ENCODE measurements at regions not wholly inside any gene's neighbourhood (a gene's known extent, or its start where the extent isn't known, plus 50 kb on each side); places are given as distances from the start of the nearest gene placed in this dataset.

- no peak for DNase-seq
- Histone ChIP-seq H3K4me3 (no peak overlapping the region), H3K9me3 (0 out of 2 replicates have a peak, but pooled peaks cover 3% of the 10 kb centered on the region), H3K27me3 (no peaks in the 10 kb centered on the region), H3K36me3 (no peaks in the 10 kb centered on the region)
Observed at GRCh38 chr15:36275656-36276055, 303.8 kb upstream of the CDIN1 start.

GRCh38 chr15:36278219-36278618 is 301.2 kb upstream of the CDIN1 start:
- H3K4me3 ChIP-seq = no peak overlapping the region
- 0 out of 2 replicates have a peak, but pooled peaks cover 3% of the 10 kb centered on the region for H3K9me3 ChIP-seq
- no peak for DNase-seq
- H3K36me3 ChIP-seq = no peaks in the 10 kb centered on the region
- H3K27me3 ChIP-seq = no peaks in the 10 kb centered on the region

GRCh38 chr15:36282821-36283220 is 296.6 kb upstream of the CDIN1 start:
- Histone ChIP-seq H3K36me3 (no peaks in the 10 kb centered on the region), H3K4me3 (no peak overlapping the region), H3K9me3 (no peaks in the 10 kb centered on the region), H3K27me3 (no peaks in the 10 kb centered on the region)
- no peak for DNase-seq

GRCh38 chr15:36284911-36285310 is 294.5 kb upstream of the CDIN1 start:
- DNase-seq = no peak
- Histone ChIP-seq H3K36me3 (no peaks in the 10 kb centered on the region), H3K27me3 (no peaks in the 10 kb centered on the region), H3K9me3 (no peaks in the 10 kb centered on the region), H3K4me3 (no peak overlapping the region)

GRCh38 chr15:36291501-36291900 is 287.9 kb upstream of the CDIN1 start:
- Histone ChIP-seq H3K27me3 (peaks cover 12% of the 10 kb centered on the region; the same call in 1 of the 2 replicates), H3K4me3 (no peak overlapping the region), H3K36me3 (no peaks in the 10 kb centered on the region), H3K9me3 (no peaks in the 10 kb centered on the region)
- DNase-seq = no peak

GRCh38 chr15:36294359-36294758 is 285.1 kb upstream of the CDIN1 start:
- no peaks in the 10 kb centered on the region for H3K36me3 ChIP-seq
- DNase-seq = no peak

GRCh38 chr15:36301947-36302346 is 277.5 kb upstream of the CDIN1 start:
- Histone ChIP-seq H3K4me3 (no peak overlapping the region), H3K36me3 (no peaks in the 10 kb centered on the region), H3K27me3 (peaks cover 2% of the 10 kb centered on the region; the same call in 1 of the 2 replicates), H3K9me3 (no peaks in the 10 kb centered on the region)
- DNase-seq = no peak

More at GRCh38 chr15:36294359-36294758, 285.1 kb upstream of the CDIN1 start:
- H3K27me3 ChIP-seq = peaks cover 15% of the 10 kb centered on the region; the same call in 1 of the 2 replicates
- no peaks in the 10 kb centered on the region for H3K9me3 ChIP-seq
- no peak overlapping the region for H3K4me3 ChIP-seq

- H3K27me3 ChIP-seq = no peaks in the 10 kb centered on the region
- H3K9me3 ChIP-seq = no peaks in the 10 kb centered on the region
- no peak overlapping the region for H3K4me3 ChIP-seq
- no peaks in the 10 kb centered on the region for H3K36me3 ChIP-seq
- DNase-seq = peak; percentile 4
Observed at GRCh38 chr15:36313021-36313420, 266.4 kb upstream of the CDIN1 start.

GRCh38 chr15:36313736-36314280 is 265.6 kb upstream of the CDIN1 start:
- no peaks in the 10 kb centered on the region for H3K36me3 ChIP-seq
- H3K9me3 ChIP-seq = no peaks in the 10 kb centered on the region
- H3K27me3 ChIP-seq = no peaks in the 10 kb centered on the region
- DNase-seq = no peak
- H3K4me3 ChIP-seq = no peak overlapping the region

GRCh38 chr15:36315649-36316048 is 263.8 kb upstream of the CDIN1 start:
- no peak for DNase-seq
- Histone ChIP-seq H3K9me3 (no peaks in the 10 kb centered on the region), H3K36me3 (no peaks in the 10 kb centered on the region), H3K4me3 (no peak overlapping the region), H3K27me3 (no peaks in the 10 kb centered on the region)

GRCh38 chr15:36323615-36324014 is 255.8 kb upstream of the CDIN1 start:
- Histone ChIP-seq H3K4me3 (no peak overlapping the region), H3K36me3 (no peaks in the 10 kb centered on the region), H3K27me3 (no peaks in the 10 kb centered on the region), H3K9me3 (no peaks in the 10 kb centered on the region)
- DNase-seq = no peak

GRCh38 chr15:36325206-36325605 is 254.2 kb upstream of the CDIN1 start:
- no peaks in the 10 kb centered on the region for H3K27me3 ChIP-seq
- H3K9me3 ChIP-seq = no peaks in the 10 kb centered on the region
- no peak for DNase-seq
- H3K36me3 ChIP-seq = no peaks in the 10 kb centered on the region
- H3K4me3 ChIP-seq = no peak overlapping the region

GRCh38 chr15:36329592-36329991 is 249.8 kb upstream of the CDIN1 start:
- no peak for DNase-seq
- H3K27me3 ChIP-seq = no peaks in the 10 kb centered on the region
- H3K4me3 ChIP-seq = no peak overlapping the region
- H3K36me3 ChIP-seq = no peaks in the 10 kb centered on the region
- H3K9me3 ChIP-seq = no peaks in the 10 kb centered on the region

GRCh38 chr15:36330598-36330997 is 248.8 kb upstream of the CDIN1 start:
- Histone ChIP-seq H3K27me3 (no peaks in the 10 kb centered on the region), H3K4me3 (no peak overlapping the region)
- no peak for DNase-seq

GRCh38 chr15:36331531-36332275 is 247.7 kb upstream of the CDIN1 start:
- Histone ChIP-seq H3K4me3 (peak overlapping the region; percentile 32), H3K9me3 (no peaks in the 10 kb centered on the region), H3K36me3 (no peaks in the 10 kb centered on the region), H3K27me3 (no peaks in the 10 kb centered on the region)
- DNase-seq = no peak

More at GRCh38 chr15:36330598-36330997, 248.8 kb upstream of the CDIN1 start:
- Histone ChIP-seq H3K9me3 (no peaks in the 10 kb centered on the region), H3K36me3 (no peaks in the 10 kb centered on the region)

- no peak for DNase-seq
- H3K27me3 ChIP-seq = no peaks in the 10 kb centered on the region
- H3K4me3 ChIP-seq = no peak overlapping the region
- no peaks in the 10 kb centered on the region for H3K9me3 ChIP-seq
- H3K36me3 ChIP-seq = no peaks in the 10 kb centered on the region
Observed at GRCh38 chr15:36332301-36332700, 247.1 kb upstream of the CDIN1 start.

GRCh38 chr15:36332896-36333295 is 246.5 kb upstream of the CDIN1 start:
- Histone ChIP-seq H3K27me3 (no peaks in the 10 kb centered on the region), H3K36me3 (no peaks in the 10 kb centered on the region), H3K9me3 (no peaks in the 10 kb centered on the region), H3K4me3 (no peak overlapping the region)
- no peak for DNase-seq

GRCh38 chr15:36334059-36334458 is 245.4 kb upstream of the CDIN1 start:
- H3K27me3 ChIP-seq = no peaks in the 10 kb centered on the region
- DNase-seq = no peak
- no peaks in the 10 kb centered on the region for H3K36me3 ChIP-seq
- no peak overlapping the region for H3K4me3 ChIP-seq
- H3K9me3 ChIP-seq = no peaks in the 10 kb centered on the region
